Gastrocnemius medialis (tissue), 4 donors: ENCODE measurements at regions not wholly inside any gene's neighbourhood (a gene's known extent, or its start where the extent isn't known, plus 50 kb on each side); places are given as distances from the start of the nearest gene placed in this dataset.

Experiments used
- POLR2A ChIP-seq, 2 donors: fragments of 450-650 bp; IDR thresholded peaks; one replicate each; pipeline ENCODE4 v1.6.1; 2017; ENCODE audit warnings: antibody characterized with exemption in 2 of 2, mild to moderate bottlenecking in 2 of 2, moderate library complexity in 2 of 2
- TF ChIP-seq, protein P1 (sequence below), 5 experiments: fragments of 450-650 bp in 3 of 5; fragments of 200-600 bp in 2 of 5; sonication (generic) in 2 of 5; IDR thresholded peaks in 4 of 5; conservative IDR thresholded peaks in 1 of 5; 1 replicate in 4 of 5; 2 replicates in 1 of 5; pipeline ENCODE4 v1.5.1; 2016 to 2019; ENCODE audit warnings: antibody characterized with exemption in 5 of 5, mild to moderate bottlenecking in 3 of 5, moderate library complexity in 3 of 5

DNA sequence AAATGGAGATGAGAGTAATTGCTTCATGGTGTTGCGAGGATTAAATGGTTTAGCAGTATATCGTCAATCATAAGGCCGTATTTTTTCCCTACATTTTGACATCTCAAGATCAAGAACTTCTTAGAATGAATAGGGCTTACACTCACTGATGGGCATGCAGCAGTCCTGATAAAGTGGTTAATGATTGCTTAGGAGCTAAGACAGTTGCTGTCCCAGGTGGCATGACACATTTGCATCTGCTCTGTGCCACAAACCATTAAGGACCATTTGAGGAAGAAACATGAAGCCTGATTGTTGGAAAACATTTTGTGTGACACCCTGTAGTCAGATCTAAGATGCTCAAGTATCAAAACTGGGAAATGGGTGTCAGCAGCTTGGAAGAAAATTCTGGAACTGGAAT is 81.0 kb upstream of the SGIP1 start:
- TF ChIP-seq, protein P1, sequence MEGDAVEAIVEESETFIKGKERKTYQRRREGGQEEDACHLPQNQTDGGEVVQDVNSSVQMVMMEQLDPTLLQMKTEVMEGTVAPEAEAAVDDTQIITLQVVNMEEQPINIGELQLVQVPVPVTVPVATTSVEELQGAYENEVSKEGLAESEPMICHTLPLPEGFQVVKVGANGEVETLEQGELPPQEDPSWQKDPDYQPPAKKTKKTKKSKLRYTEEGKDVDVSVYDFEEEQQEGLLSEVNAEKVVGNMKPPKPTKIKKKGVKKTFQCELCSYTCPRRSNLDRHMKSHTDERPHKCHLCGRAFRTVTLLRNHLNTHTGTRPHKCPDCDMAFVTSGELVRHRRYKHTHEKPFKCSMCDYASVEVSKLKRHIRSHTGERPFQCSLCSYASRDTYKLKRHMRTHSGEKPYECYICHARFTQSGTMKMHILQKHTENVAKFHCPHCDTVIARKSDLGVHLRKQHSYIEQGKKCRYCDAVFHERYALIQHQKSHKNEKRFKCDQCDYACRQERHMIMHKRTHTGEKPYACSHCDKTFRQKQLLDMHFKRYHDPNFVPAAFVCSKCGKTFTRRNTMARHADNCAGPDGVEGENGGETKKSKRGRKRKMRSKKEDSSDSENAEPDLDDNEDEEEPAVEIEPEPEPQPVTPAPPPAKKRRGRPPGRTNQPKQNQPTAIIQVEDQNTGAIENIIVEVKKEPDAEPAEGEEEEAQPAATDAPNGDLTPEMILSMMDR (IDR thresholded peaks at IDR 0.05 in 4 of 5, conservative IDR thresholded peaks at IDR 0.05 in 1 of 5) = no peak
- no peak for TF ChIP-seq POLR2A (IDR thresholded peaks at IDR 0.05)
